HepG2 (cell line): ENCODE measurements at regions not wholly inside any gene's neighbourhood (a gene's known extent, or its start where the extent isn't known, plus 50 kb on each side); places are given as distances from the start of the nearest gene placed in this dataset.

ENCODE experiments used
- ATAC-seq: fragments of 200-7000 bp; cut with Tn5 transposase; 3 replicates; pipeline ENCODE4 v1.9.1; 2020; ENCODE audit warnings: mild to moderate bottlenecking, moderate library complexity
- BruUV-seq: library from RNA; stranded (reverse); fragments of 400-500 nt; replicated peaks from 2 replicates; lab custom pipeline; 2021; lab: Mats Ljungman, UMichigan
- CTCF ChIA-PET: fragments of 300-600 bp; formaldehyde crosslinking; extraction: SDS; loops from one replicate; lab custom pipeline; 2021; ENCODE audit warnings: low total read pairs, inconsistent platforms, low intra/inter-chr PET ratio; lab: Yijun Ruan, JAX
- POLR2A ChIA-PET: fragments of 350-600 bp; sonication (Branson Sonifier 250); formaldehyde crosslinking; loops from one replicate; lab custom pipeline; 2020; ENCODE audit warnings: antibody characterized with exemption, inconsistent platforms; lab: Yijun Ruan, JAX
- DNase-seq: peaks from one replicate; pipeline ENCODE4 v3.0.0-alpha.2; 2015; ENCODE audit warnings: low spot score
- FAIRE-seq: peaks from 3 replicates; lab custom pipeline; 2011; peaks lifted over from hg19 to GRCh38; lab: Jason Lieb, UNC
- H2AFZ ChIP-seq: one replicate; pipeline ENCODE4 v1.6.1; 2011; ENCODE audit warnings: low read length, inconsistent platforms
- H3K27ac ChIP-seq: fragments of 300-600 bp; 3 replicates; pipeline ENCODE4 v1.8.0; 2011; ENCODE audit warnings: mixed run types, mild to moderate bottlenecking, mixed read lengths, low read length, inconsistent platforms; ENCODE audit not compliant: insufficient read depth; ENCODE audit errors: extremely low read length
- H3K27me3 ChIP-seq, 2 experiments: fragments of 200-600 bp in 1 of 2; 2 replicates in 1 of 2; 3 replicates in 1 of 2; pipeline versions ENCODE4 v1.6.0 to v1.8.0; 2011; ENCODE audit warnings: low read length in 2 of 2, mild to moderate bottlenecking in 2 of 2, moderate library complexity in 2 of 2, inconsistent platforms in 1 of 2; ENCODE audit not compliant: insufficient read depth in 2 of 2, control insufficient read depth in 1 of 2
- H3K36me3 ChIP-seq, 2 experiments: fragments of 200-600 bp in 1 of 2; replicated peaks in 1 of 2; 2 replicates in 1 of 2; 3 replicates in 1 of 2; pipeline versions ENCODE4 v1.5.1 to v1.8.0; 2011; ENCODE audit warnings: low read length in 2 of 2, inconsistent platforms in 1 of 2; ENCODE audit not compliant: insufficient read depth in 2 of 2, control insufficient read depth in 1 of 2
- H3K4me1 ChIP-seq: 2 replicates; pipeline ENCODE4 v1.5.1; 2012; ENCODE audit warnings: low read length, inconsistent platforms; ENCODE audit not compliant: insufficient read depth
- H3K4me2 ChIP-seq: 2 replicates; pipeline ENCODE4 v1.6.0; 2011; ENCODE audit warnings: low read depth, low read length, inconsistent platforms
- H3K4me3 ChIP-seq, 3 experiments: fragments of 200-600 bp in 1 of 3; sonication (generic), shearing (Covaris generic) in 1 of 3; replicated peaks in 1 of 3; 2 replicates each; pipeline ENCODE4 v1.5.1; 2011 to 2016; ENCODE audit warnings: low read length in 3 of 3, inconsistent platforms in 2 of 3, low read depth in 2 of 3, mild to moderate bottlenecking in 2 of 3, control low read depth in 1 of 3, mixed read lengths in 1 of 3; ENCODE audit not compliant: insufficient read depth in 1 of 3
- H3K79me2 ChIP-seq: one replicate; pipeline ENCODE4 v1.6.1; 2011; ENCODE audit warnings: low read length, inconsistent platforms; ENCODE audit not compliant: insufficient read depth
- H3K9ac ChIP-seq: 2 replicates; pipeline ENCODE4 v1.6.0; 2011; ENCODE audit warnings: mild to moderate bottlenecking, low read depth, low read length, inconsistent platforms; ENCODE audit not compliant: insufficient read depth
- H3K9me3 ChIP-seq: 2 replicates; pipeline ENCODE4 v1.5.1; 2012; ENCODE audit warnings: mild to moderate bottlenecking, low read length
- H4K20me1 ChIP-seq: 2 replicates; pipeline ENCODE4 v1.6.0; 2011; ENCODE audit warnings: inconsistent platforms, mild to moderate bottlenecking, low read length, moderate library complexity; ENCODE audit not compliant: insufficient read depth
- KLF16 ChIP-seq, 2 experiments: sonication (generic) in 1 of 2; formaldehyde crosslinking in 1 of 2; IDR thresholded peaks; 2 replicates each; pipeline versions ENCODE4 v1.6.1 to v1.8.0; 2016 to 2023; ENCODE audit warnings: missing genetic modification reagents in 2 of 2, missing compliant biosample characterization in 1 of 2
- RARG ChIP-seq: sonication (generic); formaldehyde crosslinking; IDR thresholded peaks from 2 replicates; pipeline ENCODE4 v1.4.0; 2020; ENCODE audit warnings: low read depth, mild to moderate bottlenecking, missing genetic modification reagents
- ZBTB14 ChIP-seq: sonication (generic); formaldehyde crosslinking; IDR thresholded peaks from 2 replicates; pipeline ENCODE4 v1.4.0; 2020; ENCODE audit warnings: missing genetic modification reagents
- ZNF260 ChIP-seq: sonication (generic); formaldehyde crosslinking; IDR thresholded peaks from 2 replicates; pipeline ENCODE4 v1.4.0; 2020; ENCODE audit warnings: missing genetic modification reagents, low read depth, mild to moderate bottlenecking, borderline replicate concordance
- ZNF546 ChIP-seq: sonication (generic); formaldehyde crosslinking; conservative IDR thresholded peaks from 2 replicates; pipeline ENCODE4 v1.8.1; 2023; ENCODE audit warnings: mild to moderate bottlenecking, missing genetic modification reagents
- ZNF652 ChIP-seq: IDR thresholded peaks from 2 replicates; pipeline ENCODE4 v1.6.1; 2016; ENCODE audit warnings: low read depth, borderline replicate concordance
- ZNF776 ChIP-seq: sonication (generic); formaldehyde crosslinking; IDR thresholded peaks from 2 replicates; pipeline ENCODE4 v1.4.0; 2020; ENCODE audit warnings: mild to moderate bottlenecking, missing genetic modification reagents
- WGBS: methylation state at CpG from one replicate; pipeline ENCODE4 v1.1.6; 2017; ENCODE audit warnings: low lambda C conversion rate; 5-methylcytosine and 5-hydroxymethylcytosine counted together
- in situ Hi-C: cut with HindIII; loops from 2 replicates; pipeline ENCODE4 v1.10.0; 2017; ENCODE audit warnings: low pct_unique_long_range_greater_than_20kb; ENCODE audit not compliant: extremely low pct_ligation_motif_present
- intact Hi-C: fragments of 100-400 bp; cut with micrococcal nuclease; formaldehyde crosslinking; loops from one replicate; pipeline ENCODE4 v1.10.0; 2022; ENCODE audit not compliant: unreplicated experiment
- TF ChIP-seq, protein P1 (sequence below): sonication (generic); formaldehyde crosslinking; IDR thresholded peaks from 2 replicates; pipeline ENCODE4 v1.4.0; 2020; ENCODE audit warnings: missing genetic modification reagents
- TF ChIP-seq, protein P2 (sequence below): sonication (generic); formaldehyde crosslinking; IDR thresholded peaks from 2 replicates; pipeline ENCODE4 v1.4.0; 2020; ENCODE audit warnings: missing genetic modification reagents, mild to moderate bottlenecking, borderline replicate concordance

- no peak for DNase-seq
Measured at GRCh38 chr2:240252872-240253511, 112.5 kb upstream of the OTOS start.

More at GRCh38 chr2:240252872-240253511, 112.5 kb upstream of the OTOS start:
- Histone ChIP-seq H3K79me2 (peaks cover 9% of the 10 kb centered on the region), H3K27ac (no peak overlapping the region)
- no peak for FAIRE-seq
- intact Hi-C loops, result loop anchor here (5.0 kb wide), 1 partner anchor 184 kb away; the partner anchor contains the start of gene GPC1
- TF ChIP-seq ZBTB14 (CRISPR knock-in tag), result no peak
- TF ChIP-seq ZNF546 (CRISPR knock-in tag), result no peak
- TF ChIP-seq ZNF652 (CRISPR knock-in tag), result no peak
- TF ChIP-seq, protein P1, sequence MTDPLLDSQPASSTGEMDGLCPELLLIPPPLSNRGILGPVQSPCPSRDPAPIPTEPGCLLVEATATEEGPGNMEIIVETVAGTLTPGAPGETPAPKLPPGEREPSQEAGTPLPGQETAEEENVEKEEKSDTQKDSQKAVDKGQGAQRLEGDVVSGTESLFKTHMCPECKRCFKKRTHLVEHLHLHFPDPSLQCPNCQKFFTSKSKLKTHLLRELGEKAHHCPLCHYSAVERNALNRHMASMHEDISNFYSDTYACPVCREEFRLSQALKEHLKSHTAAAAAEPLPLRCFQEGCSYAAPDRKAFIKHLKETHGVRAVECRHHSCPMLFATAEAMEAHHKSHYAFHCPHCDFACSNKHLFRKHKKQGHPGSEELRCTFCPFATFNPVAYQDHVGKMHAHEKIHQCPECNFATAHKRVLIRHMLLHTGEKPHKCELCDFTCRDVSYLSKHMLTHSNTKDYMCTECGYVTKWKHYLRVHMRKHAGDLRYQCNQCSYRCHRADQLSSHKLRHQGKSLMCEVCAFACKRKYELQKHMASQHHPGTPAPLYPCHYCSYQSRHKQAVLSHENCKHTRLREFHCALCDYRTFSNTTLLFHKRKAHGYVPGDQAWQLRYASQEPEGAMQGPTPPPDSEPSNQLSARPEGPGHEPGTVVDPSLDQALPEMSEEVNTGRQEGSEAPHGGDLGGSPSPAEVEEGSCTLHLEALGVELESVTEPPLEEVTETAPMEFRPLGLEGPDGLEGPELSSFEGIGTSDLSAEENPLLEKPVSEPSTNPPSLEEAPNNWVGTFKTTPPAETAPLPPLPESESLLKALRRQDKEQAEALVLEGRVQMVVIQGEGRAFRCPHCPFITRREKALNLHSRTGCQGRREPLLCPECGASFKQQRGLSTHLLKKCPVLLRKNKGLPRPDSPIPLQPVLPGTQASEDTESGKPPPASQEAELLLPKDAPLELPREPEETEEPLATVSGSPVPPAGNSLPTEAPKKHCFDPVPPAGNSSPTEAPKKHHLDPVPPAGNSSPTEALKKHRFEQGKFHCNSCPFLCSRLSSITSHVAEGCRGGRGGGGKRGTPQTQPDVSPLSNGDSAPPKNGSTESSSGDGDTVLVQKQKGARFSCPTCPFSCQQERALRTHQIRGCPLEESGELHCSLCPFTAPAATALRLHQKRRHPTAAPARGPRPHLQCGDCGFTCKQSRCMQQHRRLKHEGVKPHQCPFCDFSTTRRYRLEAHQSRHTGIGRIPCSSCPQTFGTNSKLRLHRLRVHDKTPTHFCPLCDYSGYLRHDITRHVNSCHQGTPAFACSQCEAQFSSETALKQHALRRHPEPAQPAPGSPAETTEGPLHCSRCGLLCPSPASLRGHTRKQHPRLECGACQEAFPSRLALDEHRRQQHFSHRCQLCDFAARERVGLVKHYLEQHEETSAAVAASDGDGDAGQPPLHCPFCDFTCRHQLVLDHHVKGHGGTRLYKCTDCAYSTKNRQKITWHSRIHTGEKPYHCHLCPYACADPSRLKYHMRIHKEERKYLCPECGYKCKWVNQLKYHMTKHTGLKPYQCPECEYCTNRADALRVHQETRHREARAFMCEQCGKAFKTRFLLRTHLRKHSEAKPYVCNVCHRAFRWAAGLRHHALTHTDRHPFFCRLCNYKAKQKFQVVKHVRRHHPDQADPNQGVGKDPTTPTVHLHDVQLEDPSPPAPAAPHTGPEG (CRISPR knock-in tag), result no peak
- no peak for TF ChIP-seq ZNF776 (CRISPR knock-in tag)
- TF ChIP-seq, protein P2, sequence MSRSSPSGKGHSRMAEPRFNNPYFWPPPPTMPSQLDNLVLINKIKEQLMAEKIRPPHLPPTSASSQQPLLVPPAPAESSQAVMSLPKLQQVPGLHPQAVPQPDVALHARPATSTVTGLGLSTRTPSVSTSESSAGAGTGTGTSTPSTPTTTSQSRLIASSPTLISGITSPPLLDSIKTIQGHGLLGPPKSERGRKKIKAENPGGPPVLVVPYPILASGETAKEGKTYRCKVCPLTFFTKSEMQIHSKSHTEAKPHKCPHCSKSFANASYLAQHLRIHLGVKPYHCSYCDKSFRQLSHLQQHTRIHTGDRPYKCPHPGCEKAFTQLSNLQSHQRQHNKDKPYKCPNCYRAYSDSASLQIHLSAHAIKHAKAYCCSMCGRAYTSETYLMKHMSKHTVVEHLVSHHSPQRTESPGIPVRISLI (CRISPR knock-in tag), result no peak
- no peak for TF ChIP-seq RARG (CRISPR knock-in tag)
- no peak for TF ChIP-seq ZNF260 (CRISPR knock-in tag)
- no peak for TF ChIP-seq KLF16 (CRISPR knock-in tag; IDR thresholded peaks at IDR 0.05)
- TF ChIP-seq, all 625 proteins: peak for 0
- H3K27me3 ChIP-seq, result no peaks in the 10 kb centered on the region; a peak in 1 of 5 replicates
- H3K36me3 ChIP-seq, result no peaks in the 10 kb centered on the region
- no TSS peak for BruUV-seq
- H3K9me3 ChIP-seq, result no peaks in the 10 kb centered on the region
- ChIA-PET POLR2A (interaction anchor here (1.3 to 1.9 kb wide), 3 partner anchors 16 to 180 kb away, joined by 3 to 6 read pairs (median 4); no protein-coding TSS in a partner anchor), CTCF (no interaction called here)
- no peaks in the 10 kb centered on the region for H4K20me1 ChIP-seq
- no peak overlapping the region for H3K4me3 ChIP-seq
- in situ Hi-C loops, result no loop called here
- H3K4me1 ChIP-seq, result peaks cover 79% of the 10 kb centered on the region
- 91% methylated on average over 15 of the region's 15 CpGs for WGBS
- no peak for ATAC-seq
- no peak overlapping the region for H3K4me2 ChIP-seq
- no peak overlapping the region for H3K9ac ChIP-seq
- no peak overlapping the region for H2AFZ ChIP-seq
